ENCODE measurements at regions not wholly inside any gene's neighbourhood (a gene's known extent, or its start where the extent isn't known, plus 50 kb on each side); places are given as distances from the start of the nearest gene placed in this dataset.

- ATAC-seq (replicated peaks in 1 of 4) (no peak), DNase-seq (no peak)
- no peaks in the 10 kb centered on the region for H3K27me3 ChIP-seq (replicated peaks in 1 of 2; ENCODE audit: control insufficient read depth in 2 of 2, extremely low read depth in 1 of 2, insufficient read depth in 2 of 2, low read length in 1 of 2)
- Mint-ChIP-seq H3K4me3 (no peak overlapping the region), H3K36me3 (no peaks in the 10 kb centered on the region), H3K9me3 (peaks cover 0 to 8% (median 4%) of the 10 kb centered on the region in 3 donors), H3K27ac (no peak overlapping the region), H3K4me1 (no peaks in the 10 kb centered on the region), H3K27me3 (no peaks in the 10 kb centered on the region)
- CTCF ChIA-PET, result no interaction called here
- H3K36me3 ChIP-seq (ENCODE audit: control insufficient read depth in 2 of 2, extremely low read depth in 1 of 2, insufficient read depth in 1 of 2, low read length in 1 of 2), result no peaks in the 10 kb centered on the region
- 78% methylated on average over 2 of the region's 3 CpGs for WGBS (ENCODE audit: insufficient coverage)
- H3K4me1 ChIP-seq (ENCODE audit: control insufficient read depth in 1 of 2, extremely low read depth in 1 of 2, insufficient read depth in 2 of 2, low read length in 2 of 2), result no peaks in the 10 kb centered on the region
- H3K4me3 ChIP-seq (ENCODE audit: control insufficient read depth in 1 of 2, extremely low read depth in 1 of 2, low read length in 1 of 2), result no peak overlapping the region
- POLR2A ChIA-PET, result no interaction called here
- no peaks in the 10 kb centered on the region for H3K9me3 ChIP-seq
- H3K27ac ChIP-seq (ENCODE audit: low read length), result no peak overlapping the region
These were observed 612.9 kb upstream of the IGFBP3 start for GRCh38 chr7:46533946-46534345.

GRCh38 chr7:46532571-46532970, 611.5 kb upstream of the IGFBP3 start:
- Mint-ChIP-seq H3K9me3 (peaks cover 0 to 16% (median 10%) of the 10 kb centered on the region in 3 donors), H3K36me3 (no peaks in the 10 kb centered on the region), H3K27me3 (no peaks in the 10 kb centered on the region), H3K4me3 (no peak overlapping the region), H3K4me1 (no peaks in the 10 kb centered on the region), H3K27ac (no peak overlapping the region)
- ChIA-PET CTCF (no interaction called here), POLR2A (interaction anchor here in 1 of 2 donors (0.6 kb wide), 1 partner anchor 37 kb away, joined by 3 read pairs; no protein-coding TSS in a partner anchor)
- Histone ChIP-seq H3K27me3 (replicated peaks in 1 of 2; ENCODE audit: control insufficient read depth in 2 of 2, extremely low read depth in 1 of 2, insufficient read depth in 2 of 2, low read length in 1 of 2) (no peaks in the 10 kb centered on the region), H3K36me3 (ENCODE audit: control insufficient read depth in 2 of 2, extremely low read depth in 1 of 2, insufficient read depth in 1 of 2, low read length in 1 of 2) (no peaks in the 10 kb centered on the region), H3K27ac (ENCODE audit: low read length) (no peak overlapping the region), H3K4me1 (ENCODE audit: control insufficient read depth in 1 of 2, extremely low read depth in 1 of 2, insufficient read depth in 2 of 2, low read length in 2 of 2) (no peaks in the 10 kb centered on the region), H3K4me3 (ENCODE audit: control insufficient read depth in 1 of 2, extremely low read depth in 1 of 2, low read length in 1 of 2) (no peak overlapping the region), H3K9me3 (no peaks in the 10 kb centered on the region)
- no peak for ATAC-seq (replicated peaks in 1 of 4)
- WGBS (ENCODE audit: insufficient coverage), result 54% methylated on average over 2 of the region's 2 CpGs
- DNase-seq, result no peak

- ChIA-PET CTCF (no interaction called here), POLR2A (no interaction called here)
- no peak for ATAC-seq (replicated peaks in 1 of 4)
- Histone ChIP-seq H3K4me1 (ENCODE audit: control insufficient read depth in 1 of 2, extremely low read depth in 1 of 2, insufficient read depth in 2 of 2, low read length in 2 of 2) (no peaks in the 10 kb centered on the region), H3K27ac (ENCODE audit: low read length) (no peak overlapping the region), H3K36me3 (ENCODE audit: control insufficient read depth in 2 of 2, extremely low read depth in 1 of 2, insufficient read depth in 1 of 2, low read length in 1 of 2) (no peaks in the 10 kb centered on the region), H3K9me3 (no peaks in the 10 kb centered on the region), H3K27me3 (replicated peaks in 1 of 2; ENCODE audit: control insufficient read depth in 2 of 2, extremely low read depth in 1 of 2, insufficient read depth in 2 of 2, low read length in 1 of 2) (no peaks in the 10 kb centered on the region), H3K4me3 (ENCODE audit: control insufficient read depth in 1 of 2, extremely low read depth in 1 of 2, low read length in 1 of 2) (no peak overlapping the region)
- Mint-ChIP-seq H3K27ac (no peak overlapping the region), H3K27me3 (no peaks in the 10 kb centered on the region), H3K9me3 (peaks cover 0 to 17% (median 10%) of the 10 kb centered on the region in 3 donors), H3K36me3 (no peaks in the 10 kb centered on the region), H3K4me3 (no peak overlapping the region), H3K4me1 (no peaks in the 10 kb centered on the region)
- WGBS (ENCODE audit: insufficient coverage), result 67% methylated on average over 1 of the region's 4 CpGs
- DNase-seq, result no peak
These were observed 609.1 kb upstream of the IGFBP3 start for GRCh38 chr7:46530081-46530750.

GRCh38 chr7:46527360-46527759, 606.3 kb upstream of the IGFBP3 start:
- H3K27me3 ChIP-seq (replicated peaks in 1 of 2; ENCODE audit: control insufficient read depth in 2 of 2, extremely low read depth in 1 of 2, insufficient read depth in 2 of 2, low read length in 1 of 2), result no peaks in the 10 kb centered on the region
- H3K36me3 ChIP-seq (ENCODE audit: control insufficient read depth in 2 of 2, extremely low read depth in 1 of 2, insufficient read depth in 1 of 2, low read length in 1 of 2), result no peaks in the 10 kb centered on the region
- no peak overlapping the region for H3K27ac Mint-ChIP-seq
- no peak for DNase-seq
- H3K4me1 ChIP-seq (ENCODE audit: control insufficient read depth in 1 of 2, extremely low read depth in 1 of 2, insufficient read depth in 2 of 2, low read length in 2 of 2), result no peaks in the 10 kb centered on the region
- no peaks in the 10 kb centered on the region for H3K4me1 Mint-ChIP-seq
- peaks cover 0 to 17% (median 10%) of the 10 kb centered on the region in 3 donors for H3K9me3 Mint-ChIP-seq
- H3K4me3 Mint-ChIP-seq, result no peak overlapping the region
- H3K27ac ChIP-seq (ENCODE audit: low read length), result no peak overlapping the region
- no peak overlapping the region for H3K4me3 ChIP-seq (ENCODE audit: control insufficient read depth in 1 of 2, extremely low read depth in 1 of 2, low read length in 1 of 2)
- H3K9me3 ChIP-seq, result no peaks in the 10 kb centered on the region
- ChIA-PET CTCF (no interaction called here), POLR2A (no interaction called here)
- no peaks in the 10 kb centered on the region for H3K27me3 Mint-ChIP-seq
- no peak for ATAC-seq (replicated peaks in 1 of 4)
- H3K36me3 Mint-ChIP-seq, result no peaks in the 10 kb centered on the region

GRCh38 chr7:46525876-46526275, 604.8 kb upstream of the IGFBP3 start:
- H3K4me3 ChIP-seq (ENCODE audit: control insufficient read depth in 1 of 2, extremely low read depth in 1 of 2, low read length in 1 of 2), result no peak overlapping the region
- H3K27me3 Mint-ChIP-seq, result no peaks in the 10 kb centered on the region
- no peaks in the 10 kb centered on the region for H3K27me3 ChIP-seq (replicated peaks in 1 of 2; ENCODE audit: control insufficient read depth in 2 of 2, extremely low read depth in 1 of 2, insufficient read depth in 2 of 2, low read length in 1 of 2)
- H3K4me1 Mint-ChIP-seq, result no peaks in the 10 kb centered on the region
- no peak overlapping the region for H3K27ac ChIP-seq (ENCODE audit: low read length)
- POLR2A ChIA-PET, result no interaction called here
- H3K4me3 Mint-ChIP-seq, result no peak overlapping the region
- WGBS (ENCODE audit: insufficient coverage), result 90% methylated on average over 2 of the region's 5 CpGs
- H3K27ac Mint-ChIP-seq, result no peak overlapping the region
- H3K9me3 Mint-ChIP-seq, result peaks cover 6 to 17% (median 14%) of the 10 kb centered on the region in 3 donors
- ATAC-seq (replicated peaks in 1 of 4), result no peak
- H3K4me1 ChIP-seq (ENCODE audit: control insufficient read depth in 1 of 2, extremely low read depth in 1 of 2, insufficient read depth in 2 of 2, low read length in 2 of 2), result no peaks in the 10 kb centered on the region
- H3K36me3 ChIP-seq (ENCODE audit: control insufficient read depth in 2 of 2, extremely low read depth in 1 of 2, insufficient read depth in 1 of 2, low read length in 1 of 2), result no peaks in the 10 kb centered on the region
- H3K36me3 Mint-ChIP-seq, result no peaks in the 10 kb centered on the region
- no peak for DNase-seq
- CTCF ChIA-PET, result no interaction called here
- H3K9me3 ChIP-seq, result no peaks in the 10 kb centered on the region

GRCh38 chr7:46524350-46524749, 603.3 kb upstream of the IGFBP3 start:
- H3K4me1 ChIP-seq (ENCODE audit: control insufficient read depth in 1 of 2, extremely low read depth in 1 of 2, insufficient read depth in 2 of 2, low read length in 2 of 2), result no peaks in the 10 kb centered on the region
- no peaks in the 10 kb centered on the region for H3K36me3 Mint-ChIP-seq
- H3K27me3 Mint-ChIP-seq, result no peaks in the 10 kb centered on the region
- ATAC-seq (replicated peaks in 1 of 4), result no peak
- H3K4me3 Mint-ChIP-seq, result no peak overlapping the region
- H3K27ac Mint-ChIP-seq, result no peak overlapping the region
- CTCF ChIA-PET, result no interaction called here
- H3K36me3 ChIP-seq (ENCODE audit: control insufficient read depth in 2 of 2, extremely low read depth in 1 of 2, insufficient read depth in 1 of 2, low read length in 1 of 2), result no peaks in the 10 kb centered on the region
- DNase-seq, result no peak
- peaks cover 6 to 16% (median 14%) of the 10 kb centered on the region in 3 donors for H3K9me3 Mint-ChIP-seq
- no peak overlapping the region for H3K27ac ChIP-seq (ENCODE audit: low read length)
- H3K27me3 ChIP-seq (replicated peaks in 1 of 2; ENCODE audit: control insufficient read depth in 2 of 2, extremely low read depth in 1 of 2, insufficient read depth in 2 of 2, low read length in 1 of 2), result no peaks in the 10 kb centered on the region
- H3K9me3 ChIP-seq, result no peaks in the 10 kb centered on the region
- POLR2A ChIA-PET, result no interaction called here
- no peak overlapping the region for H3K4me3 ChIP-seq (ENCODE audit: control insufficient read depth in 1 of 2, extremely low read depth in 1 of 2, low read length in 1 of 2)
- H3K4me1 Mint-ChIP-seq, result no peaks in the 10 kb centered on the region

GRCh38 chr7:46522354-46522906, 601.4 kb upstream of the IGFBP3 start:
- no peak overlapping the region for H3K27ac Mint-ChIP-seq
- no peaks in the 10 kb centered on the region for H3K9me3 ChIP-seq
- no peak overlapping the region for H3K4me3 Mint-ChIP-seq
- H3K36me3 ChIP-seq (ENCODE audit: control insufficient read depth in 2 of 2, extremely low read depth in 1 of 2, insufficient read depth in 1 of 2, low read length in 1 of 2), result no peaks in the 10 kb centered on the region
- H3K4me3 ChIP-seq (ENCODE audit: control insufficient read depth in 1 of 2, extremely low read depth in 1 of 2, low read length in 1 of 2), result no peak overlapping the region
- ChIA-PET CTCF (no interaction called here), POLR2A (no interaction called here)
- DNase-seq, result no peak
- ATAC-seq (replicated peaks in 1 of 4), result no peak
- H3K36me3 Mint-ChIP-seq, result no peaks in the 10 kb centered on the region
- no peaks in the 10 kb centered on the region for H3K27me3 ChIP-seq (replicated peaks in 1 of 2; ENCODE audit: control insufficient read depth in 2 of 2, extremely low read depth in 1 of 2, insufficient read depth in 2 of 2, low read length in 1 of 2)
- no peak overlapping the region for H3K27ac ChIP-seq (ENCODE audit: low read length)
- H3K4me1 Mint-ChIP-seq, result no peaks in the 10 kb centered on the region
- no peaks in the 10 kb centered on the region for H3K27me3 Mint-ChIP-seq
- WGBS (ENCODE audit: insufficient coverage), result 76% methylated on average over 4 of the region's 8 CpGs
- peaks cover 4 to 8% (median 6%) of the 10 kb centered on the region in 3 donors for H3K9me3 Mint-ChIP-seq
- no peaks in the 10 kb centered on the region for H3K4me1 ChIP-seq (ENCODE audit: control insufficient read depth in 1 of 2, extremely low read depth in 1 of 2, insufficient read depth in 2 of 2, low read length in 2 of 2)

Measured in T-cell (primary cell).